ENCODE measurements at regions not wholly inside any gene's neighbourhood (a gene's known extent, or its start where the extent isn't known, plus 50 kb on each side); places are given as distances from the start of the nearest gene placed in this dataset.

DNA sequence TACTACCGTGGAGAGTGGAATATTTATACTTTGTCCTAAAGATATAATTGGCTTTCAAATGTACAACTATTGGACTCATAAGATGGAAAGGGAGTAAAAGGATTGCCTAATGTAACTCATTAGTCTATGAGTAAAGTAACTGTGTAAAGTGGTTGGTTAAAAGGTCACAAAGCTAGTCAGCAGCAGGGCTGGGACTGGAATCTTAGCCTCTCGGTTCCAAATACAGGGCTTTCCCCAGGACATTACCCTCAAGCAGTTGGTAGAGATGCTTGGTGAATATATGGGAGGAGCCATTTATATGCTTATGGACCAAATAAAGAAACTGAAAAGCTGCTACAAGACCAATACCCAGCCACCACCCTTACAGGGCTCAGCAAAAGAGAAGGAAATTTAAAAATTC is 283.7 kb downstream of the HLX start:
- H3K4me3 ChIP-seq (replicated peaks; ENCODE audit: low read depth, low read length) = no peak overlapping the region
- no peak for TF ChIP-seq CTCF (IDR thresholded peaks at IDR 0.05; ENCODE audit: low read length, missing control alignments)
- no peak for DNase-seq (ENCODE audit: low read depth)

- DNase-seq (ENCODE audit: low read depth) = peak; percentile 23
- no peak for TF ChIP-seq CTCF (IDR thresholded peaks at IDR 0.05; ENCODE audit: low read length, missing control alignments)
- H3K4me3 ChIP-seq (replicated peaks; ENCODE audit: low read depth, low read length) = no peak overlapping the region
These were observed 284.8 kb downstream of the HLX start for GRCh38 chr1:221164029-221164428.

- no peak overlapping the region for H3K4me3 ChIP-seq (replicated peaks; ENCODE audit: low read depth, low read length)
- peak; percentile 23 for DNase-seq (ENCODE audit: low read depth)
- no peak for TF ChIP-seq CTCF (IDR thresholded peaks at IDR 0.05; ENCODE audit: low read length, missing control alignments)
These were observed 286.0 kb downstream of the HLX start for GRCh38 chr1:221164951-221165838.

GRCh38 chr1:221165839-221166500 is 286.7 kb downstream of the HLX start:
- H3K4me3 ChIP-seq (replicated peaks; ENCODE audit: low read depth, low read length) = no peak overlapping the region
- no peak for TF ChIP-seq CTCF (IDR thresholded peaks at IDR 0.05; ENCODE audit: low read length, missing control alignments)
- peak; percentile 20 for DNase-seq (ENCODE audit: low read depth)

DNA sequence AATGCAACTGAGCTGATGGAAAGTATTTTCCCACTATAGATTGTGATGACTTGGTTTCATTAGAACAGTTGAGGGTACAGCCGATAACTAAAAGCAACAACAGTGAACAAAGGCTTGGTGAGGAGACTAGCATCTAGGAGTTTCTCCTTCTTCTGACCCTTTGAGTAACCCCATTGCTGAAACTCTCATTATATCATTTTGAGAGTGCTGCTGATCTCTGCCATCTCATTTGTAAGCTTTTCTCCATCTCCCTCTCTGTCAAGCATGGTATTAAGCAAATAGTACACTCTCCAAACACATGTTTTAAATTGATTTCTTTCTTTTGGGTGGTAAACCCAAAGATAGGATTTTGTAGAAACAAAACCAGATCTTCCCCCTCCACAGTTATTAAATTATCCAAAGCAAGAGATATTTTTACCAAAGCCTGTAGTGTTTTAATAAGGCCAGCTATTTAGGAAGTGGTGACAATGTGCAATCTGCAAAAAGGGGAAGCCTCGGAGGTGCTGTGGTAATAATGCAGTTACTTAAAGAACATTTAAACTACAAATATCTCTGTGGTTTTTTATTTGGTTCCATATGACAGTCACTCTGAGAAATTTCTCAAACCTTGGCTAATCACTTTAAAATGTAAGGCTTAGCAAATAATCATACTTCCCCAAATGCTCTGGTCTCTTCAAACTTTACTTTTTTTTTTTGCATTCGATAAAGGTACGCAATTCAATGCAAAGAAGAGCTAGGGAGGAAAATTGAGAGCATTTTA is 287.5 kb downstream of the HLX start:
- no peak overlapping the region for H3K4me3 ChIP-seq (replicated peaks; ENCODE audit: low read depth, low read length)
- no peak for DNase-seq (ENCODE audit: low read depth)
- TF ChIP-seq CTCF (IDR thresholded peaks at IDR 0.05; ENCODE audit: low read length, missing control alignments) = no peak

DNA sequence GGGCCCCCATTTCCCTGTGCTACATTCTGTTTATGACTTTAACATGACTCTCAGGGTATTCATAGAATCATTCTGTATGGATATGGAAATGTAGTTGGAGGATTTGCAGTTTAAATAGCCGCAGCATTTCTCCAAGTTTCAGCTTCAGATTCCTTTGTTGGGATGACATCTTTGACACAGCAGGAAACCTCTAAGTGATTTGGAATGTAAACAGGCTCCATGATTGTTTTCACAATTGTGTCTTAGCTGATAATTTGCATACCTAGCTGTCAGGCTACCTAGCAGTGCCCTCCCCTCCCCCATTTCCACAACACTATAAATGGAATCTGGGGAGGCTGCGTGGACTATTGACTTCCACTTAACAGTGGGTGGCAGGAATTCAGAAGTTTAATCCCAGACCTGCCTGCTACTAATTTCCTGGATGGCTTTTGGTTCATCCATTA is 290.2 kb downstream of the HLX start:
- peak; percentile 74 for DNase-seq (ENCODE audit: low read depth)
- no peak for TF ChIP-seq CTCF (IDR thresholded peaks at IDR 0.05; ENCODE audit: low read length, missing control alignments)
- no peak overlapping the region for H3K4me3 ChIP-seq (replicated peaks; ENCODE audit: low read depth, low read length)

All from fibroblast of pulmonary artery (primary cell).